IPS DF 19.7 (cell line): ENCODE measurements at regions not wholly inside any gene's neighbourhood (a gene's known extent, or its start where the extent isn't known, plus 50 kb on each side); places are given as distances from the start of the nearest gene placed in this dataset.
"Not testable (repeated sequence)": the region's sequence is repeated elsewhere in the genome, so short reads cannot be mapped to it uniquely, and the experiment has no call there.

Experiments
- DNase-seq: peaks from one replicate; pipeline ENCODE4 v3.0.0-alpha.2; 2013; ENCODE audit warnings: low read depth, low spot score

DNA sequence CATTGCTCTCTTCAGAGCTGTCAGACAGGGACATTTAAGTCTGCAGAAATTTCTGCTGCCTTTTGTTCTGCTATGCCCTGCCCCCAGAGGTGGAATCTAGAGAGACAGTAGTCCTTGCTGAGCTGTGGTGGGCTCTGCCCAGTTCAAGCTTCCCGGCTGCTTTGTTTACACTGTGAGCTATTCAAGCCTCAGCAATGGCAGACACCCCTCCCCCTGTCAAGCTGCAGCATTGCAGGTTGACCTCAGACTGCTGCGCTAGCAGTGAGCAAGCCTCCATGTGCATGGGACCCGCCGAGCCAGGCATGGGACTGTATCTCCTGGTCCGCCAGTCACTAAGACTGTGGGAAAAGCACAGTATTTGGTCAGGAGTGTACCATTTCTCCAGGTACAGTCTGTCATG lies 53.6 kb upstream of the MAPK10 start:
- DNase-seq, result not testable (repeated sequence)

DNA sequence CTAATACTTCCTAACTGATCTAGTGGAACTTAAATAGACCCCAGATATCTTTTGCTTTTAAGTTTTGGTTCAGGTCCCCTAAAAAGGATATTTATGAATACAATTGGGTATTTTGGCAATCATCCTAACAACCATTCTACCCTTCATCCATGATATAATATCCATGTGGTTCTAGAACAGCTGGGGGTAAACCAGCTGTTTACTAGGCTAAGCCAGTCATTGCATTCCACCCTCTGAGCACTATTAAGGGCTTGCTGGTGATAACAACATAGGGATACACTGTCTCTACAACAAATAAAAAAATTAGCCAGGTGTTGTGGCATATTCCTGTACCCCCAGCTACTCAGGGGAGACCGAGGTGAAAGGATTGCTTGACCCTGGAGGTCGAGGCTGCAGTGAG lies 54.8 kb upstream of the MAPK10 start:
- DNase-seq, result no peak

DNA sequence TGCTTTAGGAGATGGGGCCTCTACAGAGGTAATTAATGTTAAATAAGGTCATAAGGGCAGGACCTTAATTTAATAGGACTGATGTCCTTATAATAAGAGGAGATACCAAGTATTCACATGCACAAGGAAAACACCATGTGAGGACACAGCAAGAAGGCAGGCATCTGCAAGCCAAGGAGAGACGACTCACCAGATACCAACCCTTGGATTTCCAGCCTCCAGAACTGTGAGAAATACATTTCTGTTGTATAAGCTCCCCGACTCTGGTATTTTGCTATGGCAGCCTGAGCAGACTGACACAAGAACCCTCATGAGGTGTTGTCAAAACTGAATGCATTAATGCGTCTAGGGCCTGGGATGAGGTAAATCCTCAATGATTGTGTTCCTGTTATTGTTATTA lies 56.2 kb upstream of the MAPK10 start:
- no peak for DNase-seq

DNA sequence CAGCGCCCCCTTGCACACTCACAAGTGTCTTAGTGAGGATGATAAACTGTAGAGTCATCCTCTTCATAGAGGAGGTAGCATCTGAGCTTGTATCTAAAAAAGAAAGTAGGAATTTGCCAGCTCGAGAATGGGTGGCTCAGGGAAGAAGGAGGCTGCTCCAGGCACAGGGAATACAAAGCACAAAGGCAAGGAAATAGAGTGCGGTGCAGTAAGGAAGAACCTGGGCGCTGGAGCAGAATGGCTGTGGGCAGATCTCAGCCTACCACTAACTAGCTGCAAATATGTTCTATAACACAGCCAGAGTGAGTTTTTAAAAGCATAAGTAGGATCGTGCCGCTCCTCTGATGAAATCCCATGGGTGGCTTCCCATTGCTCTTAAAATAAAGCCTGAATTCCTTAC lies 61.6 kb upstream of the MAPK10 start:
- DNase-seq, result no peak

DNA sequence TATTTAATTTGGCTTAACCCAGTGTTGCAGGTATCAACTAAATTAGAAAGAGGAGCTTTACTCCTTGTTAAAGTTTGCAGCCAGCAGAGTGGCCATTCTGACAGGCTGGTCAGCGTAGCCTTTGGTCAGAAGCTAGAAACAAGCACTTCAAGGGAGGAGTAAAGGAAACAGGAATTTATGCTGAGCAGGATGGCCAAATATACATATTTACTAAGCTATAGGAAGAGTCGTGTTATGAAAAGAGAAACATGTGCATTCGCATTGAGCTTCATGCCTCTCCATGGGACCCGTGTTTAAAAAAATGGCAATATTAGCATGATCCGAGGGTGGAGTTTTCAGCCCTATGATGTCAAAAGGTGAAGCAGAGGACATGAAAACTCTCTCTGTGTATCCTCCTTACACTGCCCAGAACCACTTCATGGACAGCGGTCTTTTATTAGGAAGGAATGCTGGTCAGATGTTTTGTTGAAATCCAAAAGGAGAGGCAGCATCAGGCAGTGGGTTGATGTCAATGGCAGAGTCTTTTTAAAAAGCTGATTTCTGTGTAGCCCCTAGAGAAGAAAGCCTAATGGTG lies 71.8 kb upstream of the MAPK10 start:
- DNase-seq, result no peak

DNA sequence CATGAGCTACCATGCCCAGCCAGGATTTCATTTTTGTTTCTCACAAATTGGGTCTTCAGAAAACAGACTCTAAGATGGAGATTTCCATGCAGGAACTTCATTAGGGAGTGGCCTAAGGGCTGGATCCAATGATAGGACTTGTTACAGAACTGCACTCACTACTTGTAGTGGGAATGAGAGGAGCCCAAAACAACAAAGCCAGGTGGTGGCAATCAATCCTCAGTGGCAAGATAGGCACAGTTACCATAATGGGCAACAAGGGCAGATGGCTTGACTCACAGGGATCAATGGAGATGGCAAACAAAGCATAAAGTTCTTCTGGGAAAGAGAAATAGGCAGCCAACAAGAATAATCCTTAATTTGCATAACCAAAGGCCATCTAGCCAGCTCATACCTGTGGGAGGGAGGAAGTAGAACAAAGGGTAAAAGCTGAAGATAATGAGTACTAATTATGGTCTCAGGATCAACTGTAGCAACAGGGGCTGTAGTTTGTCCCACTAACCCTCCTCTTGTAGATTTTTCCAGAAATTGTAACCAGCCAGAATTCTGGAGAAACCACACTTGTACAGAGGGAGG lies 72.8 kb upstream of the MAPK10 start:
- no peak for DNase-seq

DNA sequence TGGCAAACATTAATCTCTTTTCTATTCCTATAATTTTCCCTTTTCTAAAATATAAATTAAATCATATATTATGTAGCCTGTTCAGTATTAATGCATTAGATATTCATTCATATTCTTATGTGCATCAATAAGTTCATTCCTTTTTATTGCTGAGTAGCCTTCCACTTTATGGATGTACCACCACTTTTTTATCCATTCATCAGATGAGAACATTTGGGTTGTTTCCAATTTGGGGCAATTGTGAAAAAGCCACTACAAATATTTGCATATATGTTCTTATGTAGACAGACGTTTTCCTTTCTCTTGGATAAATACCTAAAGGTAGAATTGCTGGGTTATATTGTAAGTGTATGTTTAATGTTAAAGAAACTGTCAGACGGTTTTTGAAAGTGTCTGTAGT lies 79.4 kb upstream of the MAPK10 start:
- DNase-seq, result no peak

DNA sequence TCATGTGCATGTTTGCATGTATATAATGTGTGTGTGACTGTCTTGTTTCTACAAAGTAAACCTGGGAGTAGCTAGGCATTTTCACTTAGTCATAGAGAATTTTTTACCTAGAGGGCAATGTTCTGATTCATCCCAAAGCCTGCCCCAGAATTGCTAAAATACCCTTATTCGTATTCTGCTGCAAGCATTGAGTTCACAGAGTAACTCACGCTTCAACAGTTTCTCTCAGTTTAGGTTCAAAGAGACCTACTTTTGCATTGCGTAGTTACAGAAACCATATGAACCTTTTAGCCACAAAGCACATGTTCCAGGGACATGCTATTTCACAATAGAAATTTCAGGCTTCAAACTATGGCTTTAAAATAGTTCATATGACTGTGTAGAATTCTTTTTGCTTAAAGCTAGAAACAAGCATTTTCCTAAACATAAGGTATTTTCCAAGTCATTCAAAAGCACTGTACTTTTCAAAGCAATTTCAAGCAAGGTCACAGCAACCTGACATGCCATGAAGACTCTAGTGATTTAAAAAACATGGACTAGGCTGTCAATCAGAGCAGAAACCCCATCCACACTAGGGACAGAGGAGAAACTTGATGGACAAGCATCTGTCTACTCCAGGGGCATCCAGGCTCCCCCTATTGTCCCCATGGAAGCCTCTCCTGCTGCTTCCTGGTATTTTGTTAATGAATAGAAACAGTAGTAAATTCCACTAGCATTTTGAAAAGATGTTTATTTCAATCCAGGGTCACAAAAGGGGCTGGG lies 81.5 kb upstream of the MAPK10 start:
- no peak for DNase-seq

DNA sequence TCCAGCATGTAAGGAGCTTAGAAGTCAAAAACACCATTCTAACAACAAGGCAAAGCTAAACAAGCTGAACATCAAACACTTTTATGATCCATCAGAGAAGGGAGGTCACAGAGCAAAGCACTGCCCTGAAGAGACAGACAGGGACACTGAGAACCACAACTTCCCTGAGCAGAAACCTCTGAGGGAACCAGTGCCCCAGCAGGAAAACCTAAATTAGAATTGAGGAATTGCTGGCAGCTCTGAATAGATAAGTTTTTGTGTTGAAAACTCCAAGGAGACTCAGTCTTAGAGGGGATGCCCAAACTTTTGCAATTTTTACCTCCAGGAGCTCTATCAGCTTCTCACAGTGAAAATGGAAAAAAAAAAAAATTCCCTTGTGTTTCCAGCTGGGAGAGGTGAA lies 83.0 kb upstream of the MAPK10 start:
- DNase-seq, result no peak

DNA sequence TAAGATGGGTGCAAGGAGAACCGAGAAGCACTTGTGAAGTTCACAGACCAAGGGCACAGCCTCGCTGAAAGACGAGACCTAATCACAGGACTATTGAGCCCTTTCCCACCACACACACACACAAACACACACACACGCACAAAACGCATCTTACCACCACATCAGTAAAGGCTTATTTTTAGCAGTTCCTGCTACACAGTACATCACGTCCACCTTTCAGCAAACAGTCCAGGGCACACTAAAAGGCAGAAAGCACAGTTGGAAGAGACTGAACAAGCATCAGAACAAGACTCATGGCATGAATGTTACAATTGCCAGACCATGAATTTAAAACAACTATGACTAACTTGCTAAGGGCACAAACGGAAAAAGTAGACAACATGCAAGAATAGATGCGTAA lies 83.6 kb upstream of the MAPK10 start:
- DNase-seq, result no peak

DNA sequence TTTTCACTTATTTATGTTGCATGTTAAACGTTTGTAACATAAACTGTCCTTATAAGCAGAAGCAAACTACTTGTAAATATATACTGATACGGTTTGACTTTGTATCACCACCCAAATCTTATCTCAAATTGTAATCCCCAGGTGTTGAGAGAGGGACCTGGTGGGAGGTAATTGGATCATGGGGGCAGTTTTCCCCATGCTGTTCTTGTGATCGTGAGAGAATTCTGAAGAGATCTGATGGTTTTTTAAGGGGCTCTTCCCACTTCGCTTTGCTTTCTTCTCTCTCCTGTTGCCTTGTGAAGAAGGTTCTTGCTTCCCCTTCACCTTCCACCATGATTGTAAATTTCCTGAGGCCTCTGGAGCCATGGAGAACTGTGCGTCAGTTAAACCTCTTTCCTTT lies 87.1 kb upstream of the MAPK10 start:
- DNase-seq, result no peak

DNA sequence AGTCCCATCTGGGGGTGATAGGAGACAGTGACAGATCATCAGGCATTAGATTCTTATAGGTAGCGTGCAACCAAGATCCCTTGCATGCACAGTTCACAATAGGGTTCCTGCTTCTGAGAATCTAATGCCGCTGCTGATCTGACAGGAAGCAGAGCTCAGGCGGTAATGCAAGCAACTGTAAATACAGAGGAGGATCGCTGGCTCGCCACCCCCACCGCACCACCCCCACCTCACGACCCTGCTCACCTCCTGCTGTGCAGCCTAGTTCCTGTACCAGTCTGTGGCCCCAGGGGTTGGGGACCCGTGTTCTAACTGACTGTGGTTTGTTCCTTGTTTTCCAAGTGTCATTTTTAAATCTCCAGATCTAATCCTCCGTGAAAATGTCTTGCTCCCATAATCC lies 89.0 kb upstream of the MAPK10 start:
- no peak for DNase-seq

DNA sequence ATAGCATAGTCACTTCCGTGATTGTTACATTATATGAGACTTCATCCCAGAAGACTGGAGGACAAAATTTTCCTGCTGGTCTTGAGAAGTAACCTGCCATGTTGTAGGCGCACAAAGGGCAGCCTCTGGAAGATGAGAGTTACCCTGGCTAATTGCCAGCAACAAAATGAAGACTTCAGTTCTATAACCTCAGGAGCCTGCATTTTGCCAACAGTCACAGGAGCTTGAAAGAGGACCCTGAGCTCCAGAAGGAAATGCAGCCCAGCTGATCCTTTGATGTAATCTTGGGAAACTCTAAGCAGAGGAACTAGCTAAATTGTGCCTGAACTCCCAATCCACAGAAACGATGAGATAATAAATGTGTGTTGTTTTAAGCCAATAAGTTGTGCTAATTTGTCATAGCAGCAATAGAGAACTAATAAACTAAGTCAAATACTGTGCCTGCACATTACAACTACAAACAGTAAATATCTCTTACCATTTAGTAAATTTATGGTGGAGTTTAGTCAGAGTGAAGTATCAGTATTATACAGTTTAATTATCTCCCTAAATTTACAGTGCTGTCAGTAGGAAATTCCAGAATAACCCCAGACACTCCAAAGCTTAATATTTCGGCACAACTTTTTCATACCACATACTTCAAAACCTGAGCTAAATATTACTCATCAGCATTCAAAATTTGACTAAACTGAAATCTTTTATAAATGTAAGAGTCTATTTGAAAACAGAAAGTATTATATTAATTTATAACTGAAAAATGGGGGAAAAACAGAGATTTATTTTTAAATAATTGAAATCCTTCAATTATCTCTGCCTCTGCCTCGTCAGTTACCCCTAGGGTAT lies 90.1 kb upstream of the MAPK10 start:
- DNase-seq, result no peak

DNA sequence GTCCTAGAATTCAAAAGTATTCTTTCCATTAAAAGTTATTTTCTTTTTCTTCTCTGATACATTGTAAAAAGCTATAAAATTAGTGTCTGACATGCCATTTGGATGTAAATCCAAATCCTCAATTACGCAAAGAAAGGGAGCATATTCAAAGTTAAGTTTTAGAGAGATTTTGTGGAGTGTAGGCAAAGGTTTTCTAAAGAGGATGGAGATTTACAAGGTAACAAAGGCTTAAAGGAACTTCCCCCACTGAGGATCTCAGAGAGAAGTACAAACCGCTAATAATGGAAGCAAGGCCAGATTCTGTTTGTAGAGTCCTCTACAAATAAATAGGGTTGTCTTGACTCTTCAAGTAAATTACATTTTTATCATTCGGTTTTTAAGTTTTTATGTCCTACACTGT lies 91.0 kb upstream of the MAPK10 start:
- DNase-seq, result no peak

DNA sequence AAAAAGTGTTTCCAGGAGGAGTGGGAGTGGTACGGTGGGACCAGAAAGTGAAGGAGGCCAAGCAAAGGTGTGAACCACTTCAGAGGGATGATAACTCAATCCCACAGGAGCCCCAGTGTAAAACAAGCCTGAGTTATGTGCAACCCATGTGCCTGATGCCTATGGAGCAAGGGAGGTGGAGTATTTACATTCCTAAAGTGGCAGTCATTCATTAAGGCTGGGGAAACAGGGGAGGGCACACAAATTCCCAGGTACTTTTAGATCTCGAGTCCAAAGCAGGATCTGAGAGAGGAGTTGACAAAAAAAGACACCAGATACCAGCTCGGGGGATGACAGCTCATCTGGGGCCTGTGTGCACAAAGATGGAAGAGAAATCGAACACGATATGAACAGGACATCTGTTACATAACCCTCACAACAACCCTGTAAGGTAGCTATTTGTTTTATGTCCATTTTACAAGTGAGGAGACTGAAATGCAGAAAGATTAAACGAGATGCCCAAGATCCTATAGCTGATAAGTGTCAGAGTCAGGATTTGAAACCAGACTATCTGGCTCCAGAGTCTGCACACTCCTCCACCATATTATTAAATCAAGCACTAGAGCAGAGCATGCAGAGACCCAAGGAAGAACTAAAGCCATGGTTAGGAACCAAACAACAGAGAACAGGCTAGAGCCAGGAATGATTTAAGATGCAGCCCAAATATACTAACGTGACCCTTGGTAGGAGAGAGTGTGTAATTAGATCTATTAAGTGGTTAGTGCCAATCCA lies 91.9 kb upstream of the MAPK10 start:
- no peak for DNase-seq

DNA sequence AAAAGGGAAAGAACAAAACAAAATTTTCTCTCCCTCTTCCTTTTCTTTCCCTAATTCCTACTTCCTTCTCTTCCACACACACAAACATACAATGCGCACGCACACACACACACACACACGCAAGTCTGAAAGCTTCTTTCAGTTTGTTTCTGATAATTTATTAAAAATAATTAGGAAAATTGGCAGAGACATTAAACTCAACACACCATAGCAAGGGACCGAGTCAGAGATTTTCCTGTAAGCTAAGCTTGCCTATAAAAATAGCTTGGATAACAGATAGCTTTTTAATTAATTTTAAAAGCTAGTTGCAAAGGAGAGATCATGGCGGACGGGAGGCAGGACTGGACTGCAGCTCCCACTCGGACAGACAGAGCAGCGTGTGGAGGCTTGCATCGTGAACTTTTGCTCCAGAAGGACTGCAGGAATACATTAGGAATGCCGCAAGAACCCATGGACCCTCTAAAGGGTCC lies 92.6 kb upstream of the MAPK10 start:
- no peak for DNase-seq

DNA sequence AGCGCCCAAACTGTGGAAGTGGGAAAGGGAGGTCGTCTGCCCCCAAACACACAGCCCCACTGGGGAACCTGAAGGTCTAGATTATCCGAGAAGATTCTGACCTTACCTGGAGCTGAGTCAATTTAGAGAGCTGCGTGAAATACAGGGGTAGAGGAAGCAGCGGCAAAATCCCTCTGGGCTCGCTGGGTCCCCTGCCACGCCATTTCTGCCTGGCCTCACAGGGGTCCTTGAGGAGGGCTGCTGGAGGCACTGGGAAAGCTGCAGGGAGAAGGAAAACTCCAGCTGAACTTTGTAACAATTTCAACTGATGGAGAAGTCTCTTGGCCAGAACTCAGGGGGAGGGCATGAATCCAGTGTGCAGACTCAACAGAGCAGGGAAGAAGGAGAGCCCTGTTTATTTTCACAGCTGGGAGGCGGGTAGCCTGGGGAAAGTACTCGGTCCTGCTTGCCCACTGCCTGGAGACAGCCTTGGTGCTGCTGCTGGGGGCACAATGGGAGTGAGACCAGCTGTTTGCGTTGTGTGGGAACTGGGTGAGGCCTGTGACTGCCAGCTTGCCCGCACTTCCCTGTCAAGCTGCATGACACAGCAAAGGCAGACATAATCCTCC lies 93.2 kb upstream of the MAPK10 start:
- no peak for DNase-seq

DNA sequence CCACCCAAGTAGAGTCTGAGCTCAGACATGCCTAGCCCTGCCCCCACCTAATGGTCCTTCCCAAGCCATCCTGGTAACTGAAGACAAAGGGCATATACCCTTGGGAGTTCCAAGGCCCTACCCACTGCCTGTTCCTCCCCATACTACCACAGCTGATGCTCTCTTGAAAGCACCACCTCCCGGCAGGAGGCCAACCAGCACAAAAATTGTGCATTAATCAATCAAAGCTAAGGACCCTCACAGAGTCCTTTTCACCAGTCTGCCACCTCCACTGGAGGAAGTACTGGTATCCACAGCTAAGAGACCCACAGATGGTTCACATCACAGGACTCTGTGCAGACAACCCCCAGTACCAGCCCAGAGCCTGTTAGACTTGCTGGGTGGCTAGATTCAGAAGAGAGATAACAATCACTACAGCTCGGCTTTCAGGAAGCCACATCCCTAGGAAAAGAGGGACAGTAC lies 93.8 kb upstream of the MAPK10 start:
- not testable (repeated sequence) for DNase-seq

DNA sequence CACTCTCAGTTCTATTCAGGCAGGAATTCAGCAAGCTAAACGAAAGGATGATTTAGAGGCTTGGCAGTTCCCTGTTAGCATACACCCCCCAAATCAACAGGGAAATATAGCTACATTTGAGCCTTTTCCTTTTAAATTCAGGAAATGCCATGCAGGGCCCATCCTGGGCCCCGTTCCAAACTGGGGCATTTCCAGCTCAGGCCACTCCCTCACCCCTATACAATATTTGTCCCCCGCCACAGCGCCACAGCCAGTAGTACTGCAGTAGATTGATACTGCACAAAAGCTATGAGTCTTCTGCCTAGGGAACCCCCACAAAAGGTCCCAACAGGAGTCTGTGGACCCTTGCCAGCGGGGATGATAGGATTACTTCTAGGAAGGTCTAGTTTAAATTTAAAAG lies 102.0 kb upstream of the MAPK10 start:
- no peak for DNase-seq

DNA sequence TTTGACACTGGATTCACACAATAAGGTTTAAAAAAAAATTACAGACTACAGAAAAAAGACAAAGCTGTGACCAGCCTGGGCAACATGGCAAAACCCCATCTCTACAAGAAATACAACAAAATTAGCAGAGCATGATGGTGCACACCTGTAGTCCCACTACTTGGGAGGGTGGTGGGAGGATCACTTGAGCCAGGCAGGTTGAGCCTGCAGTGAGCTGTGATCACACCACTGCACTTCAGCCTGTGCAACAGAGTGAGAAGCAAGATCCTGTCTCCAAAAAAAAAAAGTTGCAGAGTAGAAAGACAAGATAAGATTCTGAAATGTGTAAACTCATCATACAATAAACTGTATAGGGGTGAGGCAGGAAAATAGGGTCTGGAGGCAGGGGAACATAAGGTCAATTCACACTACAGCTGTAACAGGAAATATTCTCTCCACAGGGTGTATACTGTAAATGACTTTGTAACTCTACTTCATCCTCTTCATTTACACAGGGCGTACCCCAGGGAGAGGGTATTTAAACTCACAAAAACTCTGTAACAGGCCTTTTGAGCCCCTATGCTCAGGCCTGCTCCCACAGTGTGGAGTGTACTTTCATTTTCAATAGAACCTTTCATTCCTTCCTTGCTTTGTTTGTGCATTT lies 112.6 kb upstream of the MAPK10 start:
- no peak for DNase-seq

DNA sequence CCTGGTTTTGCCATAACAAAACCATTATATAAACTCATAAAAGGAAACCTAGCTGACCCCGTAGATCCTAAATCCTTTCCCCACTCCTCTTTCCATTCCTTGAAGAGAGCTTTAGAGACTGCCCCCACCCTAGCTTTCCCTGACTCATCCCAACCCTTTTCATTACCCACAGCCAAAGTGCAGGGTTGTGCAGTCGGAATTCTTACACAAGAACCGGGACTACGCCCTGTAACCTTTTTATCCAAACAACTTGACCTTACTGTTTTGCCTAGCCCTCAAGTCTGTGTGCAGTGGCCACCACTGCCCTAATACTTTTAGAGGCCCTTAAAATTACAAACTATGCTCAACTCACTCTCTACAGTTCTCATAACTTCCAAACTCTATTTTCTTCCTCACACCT lies 116.0 kb upstream of the PTPN13 start:
- DNase-seq, result not testable (repeated sequence)
